ENCODE measurements at regions not wholly inside any gene's neighbourhood (a gene's known extent, or its start where the extent isn't known, plus 50 kb on each side); places are given as distances from the start of the nearest gene placed in this dataset.

- no peaks in the 10 kb centered on the region for H3K27me3 Mint-ChIP-seq
- no peak overlapping the region for H3K27ac Mint-ChIP-seq
- peaks cover 4% of the 10 kb centered on the region for H3K36me3 Mint-ChIP-seq (ENCODE audit: low read depth)
- no peak for ATAC-seq
- no peaks in the 10 kb centered on the region for H3K9me3 ChIP-seq (ENCODE audit: control insufficient read depth, low read length, poor library complexity, severe bottlenecking)
- H3K4me3 Mint-ChIP-seq, result no peak overlapping the region
- DNase-seq, result no peak
- H3K4me1 Mint-ChIP-seq, result no peaks in the 10 kb centered on the region
These were observed 456.2 kb downstream of the CD83 start for GRCh38 chr6:14573703-14574290.

GRCh38 chr6:14575961-14576360, 458.4 kb downstream of the CD83 start:
- H3K4me1 Mint-ChIP-seq, result no peaks in the 10 kb centered on the region
- H3K9me3 ChIP-seq (ENCODE audit: control insufficient read depth, low read length, poor library complexity, severe bottlenecking), result no peaks in the 10 kb centered on the region
- no peaks in the 10 kb centered on the region for H3K27me3 Mint-ChIP-seq
- H3K36me3 Mint-ChIP-seq (ENCODE audit: low read depth), result peaks cover 4% of the 10 kb centered on the region
- ATAC-seq (no peak), DNase-seq (no peak)
- no peak overlapping the region for H3K27ac Mint-ChIP-seq
- H3K4me3 Mint-ChIP-seq, result no peak overlapping the region

GRCh38 chr6:14578994-14579393, 461.4 kb downstream of the CD83 start:
- H3K36me3 Mint-ChIP-seq (ENCODE audit: low read depth), result peaks cover 2% of the 10 kb centered on the region
- DNase-seq, result no peak
- no peak for ATAC-seq
- H3K4me1 Mint-ChIP-seq, result no peaks in the 10 kb centered on the region
- H3K27me3 Mint-ChIP-seq, result no peaks in the 10 kb centered on the region
- no peak overlapping the region for H3K27ac Mint-ChIP-seq
- H3K9me3 ChIP-seq (ENCODE audit: control insufficient read depth, low read length, poor library complexity, severe bottlenecking), result no peaks in the 10 kb centered on the region
- H3K4me3 Mint-ChIP-seq, result no peak overlapping the region

- ATAC-seq (no peak), DNase-seq (no peak)
- no peaks in the 10 kb centered on the region for H3K4me1 Mint-ChIP-seq
- H3K36me3 Mint-ChIP-seq (ENCODE audit: low read depth), result no peaks in the 10 kb centered on the region
- no peaks in the 10 kb centered on the region for H3K27me3 Mint-ChIP-seq
- no peak overlapping the region for H3K27ac Mint-ChIP-seq
- no peak overlapping the region for H3K4me3 Mint-ChIP-seq
- H3K9me3 ChIP-seq (ENCODE audit: control insufficient read depth, low read length, poor library complexity, severe bottlenecking), result no peaks in the 10 kb centered on the region
These were observed 465.2 kb downstream of the CD83 start for GRCh38 chr6:14582749-14583148.

GRCh38 chr6:14583826-14584225, 466.3 kb downstream of the CD83 start:
- no peak for ATAC-seq
- no peaks in the 10 kb centered on the region for H3K4me1 Mint-ChIP-seq

GRCh38 chr6:14584450-14584849, 466.9 kb downstream of the CD83 start:
- Mint-ChIP-seq H3K36me3 (ENCODE audit: low read depth) (no peaks in the 10 kb centered on the region), H3K27me3 (no peaks in the 10 kb centered on the region), H3K4me3 (no peak overlapping the region), H3K27ac (no peak overlapping the region), H3K4me1 (no peaks in the 10 kb centered on the region)
- DNase-seq (no peak), ATAC-seq (no peak)
- no peaks in the 10 kb centered on the region for H3K9me3 ChIP-seq (ENCODE audit: control insufficient read depth, low read length, poor library complexity, severe bottlenecking)

More at GRCh38 chr6:14583826-14584225, 466.3 kb downstream of the CD83 start:
- Mint-ChIP-seq H3K27me3 (no peaks in the 10 kb centered on the region), H3K27ac (no peak overlapping the region), H3K36me3 (ENCODE audit: low read depth) (no peaks in the 10 kb centered on the region), H3K4me3 (no peak overlapping the region)
- no peaks in the 10 kb centered on the region for H3K9me3 ChIP-seq (ENCODE audit: control insufficient read depth, low read length, poor library complexity, severe bottlenecking)
- DNase-seq, result no peak

- Mint-ChIP-seq H3K4me3 (no peak overlapping the region), H3K27ac (no peak overlapping the region), H3K27me3 (no peaks in the 10 kb centered on the region), H3K36me3 (ENCODE audit: low read depth) (no peaks in the 10 kb centered on the region), H3K4me1 (no peaks in the 10 kb centered on the region)
- DNase-seq (no peak), ATAC-seq (no peak)
- no peaks in the 10 kb centered on the region for H3K9me3 ChIP-seq (ENCODE audit: control insufficient read depth, low read length, poor library complexity, severe bottlenecking)
These were observed 468.1 kb downstream of the CD83 start for GRCh38 chr6:14585689-14586088.

GRCh38 chr6:14589175-14589574, 471.6 kb downstream of the CD83 start:
- Mint-ChIP-seq H3K27me3 (no peaks in the 10 kb centered on the region), H3K27ac (no peak overlapping the region), H3K36me3 (ENCODE audit: low read depth) (no peaks in the 10 kb centered on the region), H3K4me3 (no peak overlapping the region), H3K4me1 (no peaks in the 10 kb centered on the region)
- ATAC-seq (no peak), DNase-seq (no peak)
- H3K9me3 ChIP-seq (ENCODE audit: control insufficient read depth, low read length, poor library complexity, severe bottlenecking), result no peaks in the 10 kb centered on the region

- ATAC-seq, result no peak
- no peak for DNase-seq
- H3K27me3 Mint-ChIP-seq, result no peaks in the 10 kb centered on the region
- no peak overlapping the region for H3K27ac Mint-ChIP-seq
- H3K36me3 Mint-ChIP-seq (ENCODE audit: low read depth), result no peaks in the 10 kb centered on the region
- H3K4me3 Mint-ChIP-seq, result no peak overlapping the region
- H3K4me1 Mint-ChIP-seq, result no peaks in the 10 kb centered on the region
- no peaks in the 10 kb centered on the region for H3K9me3 ChIP-seq (ENCODE audit: control insufficient read depth, low read length, poor library complexity, severe bottlenecking)
These were observed 473.0 kb downstream of the CD83 start for GRCh38 chr6:14590586-14590985.

GRCh38 chr6:14591998-14592397, 474.4 kb downstream of the CD83 start:
- no peaks in the 10 kb centered on the region for H3K36me3 Mint-ChIP-seq (ENCODE audit: low read depth)
- H3K9me3 ChIP-seq (ENCODE audit: control insufficient read depth, low read length, poor library complexity, severe bottlenecking), result no peaks in the 10 kb centered on the region
- H3K27ac Mint-ChIP-seq, result no peak overlapping the region
- ATAC-seq (no peak), DNase-seq (no peak)
- no peak overlapping the region for H3K4me3 Mint-ChIP-seq
- H3K27me3 Mint-ChIP-seq, result no peaks in the 10 kb centered on the region
- no peaks in the 10 kb centered on the region for H3K4me1 Mint-ChIP-seq

- Mint-ChIP-seq H3K27ac (no peak overlapping the region), H3K36me3 (ENCODE audit: low read depth) (no peaks in the 10 kb centered on the region), H3K4me3 (no peak overlapping the region), H3K27me3 (no peaks in the 10 kb centered on the region), H3K4me1 (no peaks in the 10 kb centered on the region)
- ATAC-seq, result no peak
- DNase-seq, result no peak
- no peaks in the 10 kb centered on the region for H3K9me3 ChIP-seq (ENCODE audit: control insufficient read depth, low read length, poor library complexity, severe bottlenecking)
These were observed 475.7 kb downstream of the CD83 start for GRCh38 chr6:14593286-14593685.

- ATAC-seq, result no peak
- H3K36me3 Mint-ChIP-seq (ENCODE audit: low read depth), result peaks cover 2% of the 10 kb centered on the region
- H3K27me3 Mint-ChIP-seq, result no peaks in the 10 kb centered on the region
- no peak for DNase-seq
- H3K4me3 Mint-ChIP-seq, result no peak overlapping the region
- peaks cover 3% of the 10 kb centered on the region for H3K4me1 Mint-ChIP-seq
- H3K9me3 ChIP-seq (ENCODE audit: control insufficient read depth, low read length, poor library complexity, severe bottlenecking), result no peaks in the 10 kb centered on the region
- H3K27ac Mint-ChIP-seq, result no peak overlapping the region
These were observed 478.2 kb downstream of the CD83 start for GRCh38 chr6:14595751-14596150.

GRCh38 chr6:14596410-14596809, 478.8 kb downstream of the CD83 start:
- Mint-ChIP-seq H3K36me3 (ENCODE audit: low read depth) (peaks cover 2% of the 10 kb centered on the region), H3K27ac (no peak overlapping the region), H3K4me3 (no peak overlapping the region), H3K27me3 (no peaks in the 10 kb centered on the region), H3K4me1 (peaks cover 3% of the 10 kb centered on the region)
- H3K9me3 ChIP-seq (ENCODE audit: control insufficient read depth, low read length, poor library complexity, severe bottlenecking), result no peaks in the 10 kb centered on the region
- ATAC-seq, result no peak
- DNase-seq, result no peak

- Mint-ChIP-seq H3K36me3 (ENCODE audit: low read depth) (peaks cover 2% of the 10 kb centered on the region), H3K27ac (no peak overlapping the region), H3K4me1 (peaks cover 3% of the 10 kb centered on the region), H3K27me3 (no peaks in the 10 kb centered on the region), H3K4me3 (no peak overlapping the region)
- DNase-seq, result no peak
- H3K9me3 ChIP-seq (ENCODE audit: control insufficient read depth, low read length, poor library complexity, severe bottlenecking), result no peaks in the 10 kb centered on the region
- no peak for ATAC-seq
These were observed 479.5 kb downstream of the CD83 start for GRCh38 chr6:14597090-14597489.
